GM12878 (cell line): ENCODE measurements at regions not wholly inside any gene's neighbourhood (a gene's known extent, or its start where the extent isn't known, plus 50 kb on each side); places are given as distances from the start of the nearest gene placed in this dataset.

Experiments
- CBX3 ChIP-seq: fragments of 200-600 bp; sonication (generic); IDR thresholded peaks from 2 replicates; pipeline ENCODE4 v1.6.1; 2016; ENCODE audit warnings: low read depth, borderline replicate concordance
- CEBPB ChIP-seq, 2 experiments: fragments of 150-350 bp in 1 of 2; IDR thresholded peaks; 2 replicates each; pipeline ENCODE4 v1.6.1; 2012 to 2014; ENCODE audit warnings: low read depth in 2 of 2, low read length in 2 of 2, borderline replicate concordance in 1 of 2, inconsistent platforms in 1 of 2
- CHD2 ChIP-seq: IDR thresholded peaks from 2 replicates; pipeline ENCODE4 v1.6.1; 2011; ENCODE audit warnings: low read depth, low read length, improper control_type of control experiment, borderline replicate concordance
- ETV6 ChIP-seq, 2 experiments: fragments of 450-650 bp in 1 of 2; IDR thresholded peaks in 1 of 2; conservative IDR thresholded peaks in 1 of 2; 2 replicates each; pipeline ENCODE4 v1.6.1; 2014; ENCODE audit warnings: antibody characterized with exemption in 1 of 2, borderline replicate concordance in 1 of 2, low read depth in 1 of 2, mild to moderate bottlenecking in 1 of 2, moderate library complexity in 1 of 2
- HDAC2 ChIP-seq: fragments of 200-600 bp; sonication (generic); IDR thresholded peaks from 2 replicates; pipeline ENCODE4 v1.6.1; 2017
- LARP7 ChIP-seq: fragments of 450-650 bp; IDR thresholded peaks from 2 replicates; pipeline ENCODE4 v1.6.1; 2017; ENCODE audit warnings: mild to moderate bottlenecking
- POLR2A ChIP-seq: IDR thresholded peaks from 2 replicates; pipeline ENCODE4 v1.6.1; 2011; ENCODE audit warnings: low read depth, mild to moderate bottlenecking, low read length
- STAT3 ChIP-seq: IDR thresholded peaks from 2 replicates; pipeline ENCODE4 v1.6.1; 2011; ENCODE audit warnings: low read depth, low read length, improper control_type of control experiment
- TAF1 ChIP-seq: IDR thresholded peaks from 2 replicates; pipeline ENCODE4 v1.6.1; 2011; ENCODE audit warnings: mild to moderate bottlenecking, low read depth, low read length, borderline replicate concordance
- TF ChIP-seq, protein P1 (sequence below), 3 experiments: IDR thresholded peaks in 2 of 3; conservative IDR thresholded peaks in 1 of 3; 2 replicates each; pipeline ENCODE4 v1.5.1; 2011; ENCODE audit warnings: low read depth in 3 of 3, low read length in 3 of 3, mild to moderate bottlenecking in 3 of 3, control low read depth in 2 of 3, moderate library complexity in 2 of 3, inconsistent platforms in 1 of 3, mixed read lengths in 1 of 3; ENCODE audit not compliant: control insufficient read depth in 2 of 3, insufficient read depth in 1 of 3; ENCODE audit errors: extremely low read depth in 1 of 3
- TF ChIP-seq, protein P2 (sequence below): IDR thresholded peaks from 2 replicates; pipeline ENCODE4 v1.6.1; 2011; ENCODE audit warnings: low read depth, mild to moderate bottlenecking, low read length, moderate library complexity, borderline replicate concordance; ENCODE audit errors: extremely low read depth

DNA sequence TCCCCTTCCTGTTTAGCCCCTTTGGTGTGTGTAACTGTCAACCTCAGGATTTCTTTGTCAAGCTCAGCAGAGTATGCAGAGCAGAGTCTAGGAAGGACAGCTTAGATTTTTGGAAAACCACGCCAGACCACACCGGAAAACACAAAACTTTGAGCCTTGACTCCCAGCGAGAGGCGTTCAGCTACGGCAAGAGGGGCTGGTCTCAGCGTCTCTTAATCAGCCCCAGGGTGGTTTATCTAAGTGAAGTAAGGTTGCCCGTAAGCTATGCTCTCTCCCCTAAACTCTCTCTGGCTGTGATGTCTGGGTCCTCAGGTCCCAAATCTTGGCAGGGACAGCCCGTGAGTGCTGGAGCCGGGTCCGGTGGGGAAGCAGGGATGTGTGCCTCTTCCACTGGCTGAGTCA, 230.9 kb downstream of the KLF6 start:
- no peak for TF ChIP-seq STAT3
- no peak for TF ChIP-seq CHD2
- no peak for TF ChIP-seq CEBPB (IDR thresholded peaks at IDR 0.05; ENCODE audit: borderline replicate concordance in 1 of 2, low read depth in 2 of 2, low read length in 2 of 2)
- TF ChIP-seq, protein P1, sequence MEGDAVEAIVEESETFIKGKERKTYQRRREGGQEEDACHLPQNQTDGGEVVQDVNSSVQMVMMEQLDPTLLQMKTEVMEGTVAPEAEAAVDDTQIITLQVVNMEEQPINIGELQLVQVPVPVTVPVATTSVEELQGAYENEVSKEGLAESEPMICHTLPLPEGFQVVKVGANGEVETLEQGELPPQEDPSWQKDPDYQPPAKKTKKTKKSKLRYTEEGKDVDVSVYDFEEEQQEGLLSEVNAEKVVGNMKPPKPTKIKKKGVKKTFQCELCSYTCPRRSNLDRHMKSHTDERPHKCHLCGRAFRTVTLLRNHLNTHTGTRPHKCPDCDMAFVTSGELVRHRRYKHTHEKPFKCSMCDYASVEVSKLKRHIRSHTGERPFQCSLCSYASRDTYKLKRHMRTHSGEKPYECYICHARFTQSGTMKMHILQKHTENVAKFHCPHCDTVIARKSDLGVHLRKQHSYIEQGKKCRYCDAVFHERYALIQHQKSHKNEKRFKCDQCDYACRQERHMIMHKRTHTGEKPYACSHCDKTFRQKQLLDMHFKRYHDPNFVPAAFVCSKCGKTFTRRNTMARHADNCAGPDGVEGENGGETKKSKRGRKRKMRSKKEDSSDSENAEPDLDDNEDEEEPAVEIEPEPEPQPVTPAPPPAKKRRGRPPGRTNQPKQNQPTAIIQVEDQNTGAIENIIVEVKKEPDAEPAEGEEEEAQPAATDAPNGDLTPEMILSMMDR (IDR thresholded peaks at IDR 0.05 in 2 of 3, conservative IDR thresholded peaks at IDR 0.05 in 1 of 3; ENCODE audit: control insufficient read depth in 2 of 3, extremely low read depth in 1 of 3, insufficient read depth in 1 of 3, low read depth in 3 of 3, low read length in 3 of 3), result no peak
- TF ChIP-seq, protein P2, sequence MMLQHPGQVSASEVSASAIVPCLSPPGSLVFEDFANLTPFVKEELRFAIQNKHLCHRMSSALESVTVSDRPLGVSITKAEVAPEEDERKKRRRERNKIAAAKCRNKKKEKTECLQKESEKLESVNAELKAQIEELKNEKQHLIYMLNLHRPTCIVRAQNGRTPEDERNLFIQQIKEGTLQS, result no peak
- TF ChIP-seq CBX3, result no peak
- no peak for TF ChIP-seq LARP7
- TF ChIP-seq POLR2A, result no peak
- TF ChIP-seq TAF1, result no peak
- no peak for TF ChIP-seq ETV6 (conservative IDR thresholded peaks at IDR 0.05 in 1 of 2, IDR thresholded peaks at IDR 0.05 in 1 of 2; ENCODE audit: borderline replicate concordance in 1 of 2, low read depth in 1 of 2)
- no peak for TF ChIP-seq HDAC2
